ENCODE measurements at regions not wholly inside any gene's neighbourhood (a gene's known extent, or its start where the extent isn't known, plus 50 kb on each side); places are given as distances from the start of the nearest gene placed in this dataset.

DNA sequence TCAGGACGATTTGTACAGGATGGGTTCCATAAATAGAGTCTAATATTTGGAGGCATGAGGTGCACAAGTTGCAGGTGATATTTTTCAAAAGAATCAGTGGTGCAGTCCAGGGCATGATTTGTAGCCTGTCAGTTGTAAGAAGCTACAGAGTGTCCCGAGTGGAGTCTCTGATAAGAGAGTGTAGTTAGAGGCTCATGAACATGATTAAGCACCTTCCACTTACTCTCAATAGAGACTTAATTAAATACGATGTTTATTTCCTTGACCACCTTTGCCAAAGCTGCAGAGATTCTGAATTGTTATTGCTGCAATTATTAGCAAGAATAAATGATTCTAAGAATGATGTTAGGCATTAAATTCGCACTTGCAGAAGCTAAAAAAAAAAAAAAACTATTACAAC, 218.4 kb upstream of the LRTM1 start:
- no peak for TF ChIP-seq FOXP1 (CRISPR knock-in tag; IDR thresholded peaks at IDR 0.05; ENCODE audit: borderline replicate concordance)
- TF ChIP-seq ZNF317 (CRISPR knock-in tag; IDR thresholded peaks at IDR 0.05; ENCODE audit: borderline replicate concordance, low read depth) = no peak
- no peak for TF ChIP-seq FOXK1 (CRISPR knock-in tag; IDR thresholded peaks at IDR 0.05)
- no peak for TF ChIP-seq GABPB1 (CRISPR knock-in tag; IDR thresholded peaks at IDR 0.05)
- TF ChIP-seq PRRX2 (CRISPR knock-in tag; IDR thresholded peaks at IDR 0.05) = no peak
- TF ChIP-seq ZNF423 (CRISPR knock-in tag; IDR thresholded peaks at IDR 0.05) = no peak
- TF ChIP-seq NFYB (CRISPR knock-in tag; conservative IDR thresholded peaks at IDR 0.05; ENCODE audit: low read depth) = no peak
- no peak for TF ChIP-seq ZNF232 (CRISPR knock-in tag; IDR thresholded peaks at IDR 0.05)
- TF ChIP-seq ATF1 (CRISPR knock-in tag; IDR thresholded peaks at IDR 0.05) = no peak
- TF ChIP-seq, protein P1, sequence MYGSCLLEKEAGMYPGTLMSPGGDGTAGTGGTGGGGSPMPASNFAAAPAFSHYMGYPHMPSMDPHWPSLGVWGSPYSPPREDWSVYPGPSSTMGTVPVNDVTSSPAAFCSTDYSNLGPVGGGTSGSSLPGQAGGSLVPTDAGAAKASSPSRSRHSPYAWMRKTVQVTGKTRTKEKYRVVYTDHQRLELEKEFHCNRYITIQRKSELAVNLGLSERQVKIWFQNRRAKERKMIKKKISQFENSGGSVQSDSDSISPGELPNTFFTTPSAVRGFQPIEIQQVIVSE (CRISPR knock-in tag; IDR thresholded peaks at IDR 0.05; ENCODE audit: borderline replicate concordance) = no peak
- TF ChIP-seq HMGA2 (CRISPR knock-in tag; IDR thresholded peaks at IDR 0.05) = no peak
- Mint-ChIP-seq H3K9me3 (no peaks in the 10 kb centered on the region; the same call in 1 of the 2 replicates), H3K4me1 (no peaks in the 10 kb centered on the region), H3K27ac (no peak overlapping the region), H3K27me3 (ENCODE audit: low read depth) (no peaks in the 10 kb centered on the region; the same call in 1 of the 2 replicates), H3K4me3 (no peak overlapping the region), H3K36me3 (no peaks in the 10 kb centered on the region)
- CTCF ChIA-PET = interaction anchor here (1.0 kb wide), 1 partner anchor 35 kb away, joined by 3 read pairs; no protein-coding TSS in a partner anchor
- DNase-seq (ENCODE audit: low spot score) (no peak), ATAC-seq (no peak)
- POLR2A ChIA-PET = no interaction called here

DNA sequence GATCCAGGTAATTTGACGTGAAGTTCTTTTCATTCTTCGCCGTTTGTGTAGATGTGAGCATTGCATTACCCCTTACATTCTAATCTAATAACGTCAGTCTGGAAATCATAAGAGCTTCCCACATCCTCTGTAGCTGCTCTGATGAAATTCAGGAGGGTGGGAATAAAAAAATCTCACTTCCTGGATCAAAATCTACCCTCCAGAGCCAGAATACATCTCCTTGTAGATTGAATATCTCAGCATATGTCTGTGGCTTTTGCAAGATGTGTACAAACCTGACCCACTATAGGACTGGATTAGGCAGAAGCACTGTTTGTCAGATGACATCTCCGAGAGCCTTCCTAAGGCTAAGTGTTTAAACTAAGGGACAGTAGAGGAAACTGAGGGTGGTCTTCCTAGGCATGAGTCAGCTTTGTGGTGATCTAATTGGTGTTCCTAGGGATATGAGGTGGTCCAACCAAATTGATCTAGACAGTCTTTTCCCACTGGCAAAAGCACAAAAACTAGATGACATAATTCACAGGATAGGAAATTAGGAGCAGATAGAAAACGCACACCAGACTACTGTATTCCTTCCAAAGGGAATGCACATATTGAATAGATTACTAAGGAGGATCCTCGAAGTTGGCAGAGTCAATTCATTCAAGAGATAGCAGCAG, 216.3 kb upstream of the LRTM1 start:
- H3K27me3 Mint-ChIP-seq (ENCODE audit: low read depth) = no peaks in the 10 kb centered on the region; the same call in 1 of the 2 replicates
- ChIA-PET POLR2A (no interaction called here), CTCF (no interaction called here)
- H3K4me1 Mint-ChIP-seq = no peaks in the 10 kb centered on the region
- ATAC-seq (no peak), DNase-seq (ENCODE audit: low spot score) (no peak)
- H3K9me3 Mint-ChIP-seq = no peaks in the 10 kb centered on the region; the same call in 1 of the 2 replicates
- no peak overlapping the region for H3K27ac Mint-ChIP-seq
- H3K4me3 Mint-ChIP-seq = no peak overlapping the region
- no peaks in the 10 kb centered on the region for H3K36me3 Mint-ChIP-seq
- TF ChIP-seq, protein P2, sequence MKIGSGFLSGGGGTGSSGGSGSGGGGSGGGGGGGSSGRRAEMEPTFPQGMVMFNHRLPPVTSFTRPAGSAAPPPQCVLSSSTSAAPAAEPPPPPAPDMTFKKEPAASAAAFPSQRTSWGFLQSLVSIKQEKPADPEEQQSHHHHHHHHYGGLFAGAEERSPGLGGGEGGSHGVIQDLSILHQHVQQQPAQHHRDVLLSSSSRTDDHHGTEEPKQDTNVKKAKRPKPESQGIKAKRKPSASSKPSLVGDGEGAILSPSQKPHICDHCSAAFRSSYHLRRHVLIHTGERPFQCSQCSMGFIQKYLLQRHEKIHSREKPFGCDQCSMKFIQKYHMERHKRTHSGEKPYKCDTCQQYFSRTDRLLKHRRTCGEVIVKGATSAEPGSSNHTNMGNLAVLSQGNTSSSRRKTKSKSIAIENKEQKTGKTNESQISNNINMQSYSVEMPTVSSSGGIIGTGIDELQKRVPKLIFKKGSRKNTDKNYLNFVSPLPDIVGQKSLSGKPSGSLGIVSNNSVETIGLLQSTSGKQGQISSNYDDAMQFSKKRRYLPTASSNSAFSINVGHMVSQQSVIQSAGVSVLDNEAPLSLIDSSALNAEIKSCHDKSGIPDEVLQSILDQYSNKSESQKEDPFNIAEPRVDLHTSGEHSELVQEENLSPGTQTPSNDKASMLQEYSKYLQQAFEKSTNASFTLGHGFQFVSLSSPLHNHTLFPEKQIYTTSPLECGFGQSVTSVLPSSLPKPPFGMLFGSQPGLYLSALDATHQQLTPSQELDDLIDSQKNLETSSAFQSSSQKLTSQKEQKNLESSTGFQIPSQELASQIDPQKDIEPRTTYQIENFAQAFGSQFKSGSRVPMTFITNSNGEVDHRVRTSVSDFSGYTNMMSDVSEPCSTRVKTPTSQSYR (CRISPR knock-in tag; IDR thresholded peaks at IDR 0.05) = no peak
- TF ChIP-seq, protein P3, sequence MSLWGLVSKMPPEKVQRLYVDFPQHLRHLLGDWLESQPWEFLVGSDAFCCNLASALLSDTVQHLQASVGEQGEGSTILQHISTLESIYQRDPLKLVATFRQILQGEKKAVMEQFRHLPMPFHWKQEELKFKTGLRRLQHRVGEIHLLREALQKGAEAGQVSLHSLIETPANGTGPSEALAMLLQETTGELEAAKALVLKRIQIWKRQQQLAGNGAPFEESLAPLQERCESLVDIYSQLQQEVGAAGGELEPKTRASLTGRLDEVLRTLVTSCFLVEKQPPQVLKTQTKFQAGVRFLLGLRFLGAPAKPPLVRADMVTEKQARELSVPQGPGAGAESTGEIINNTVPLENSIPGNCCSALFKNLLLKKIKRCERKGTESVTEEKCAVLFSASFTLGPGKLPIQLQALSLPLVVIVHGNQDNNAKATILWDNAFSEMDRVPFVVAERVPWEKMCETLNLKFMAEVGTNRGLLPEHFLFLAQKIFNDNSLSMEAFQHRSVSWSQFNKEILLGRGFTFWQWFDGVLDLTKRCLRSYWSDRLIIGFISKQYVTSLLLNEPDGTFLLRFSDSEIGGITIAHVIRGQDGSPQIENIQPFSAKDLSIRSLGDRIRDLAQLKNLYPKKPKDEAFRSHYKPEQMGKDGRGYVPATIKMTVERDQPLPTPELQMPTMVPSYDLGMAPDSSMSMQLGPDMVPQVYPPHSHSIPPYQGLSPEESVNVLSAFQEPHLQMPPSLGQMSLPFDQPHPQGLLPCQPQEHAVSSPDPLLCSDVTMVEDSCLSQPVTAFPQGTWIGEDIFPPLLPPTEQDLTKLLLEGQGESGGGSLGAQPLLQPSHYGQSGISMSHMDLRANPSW (CRISPR knock-in tag; conservative IDR thresholded peaks at IDR 0.05; ENCODE audit: low read depth) = no peak
- TF ChIP-seq, protein P4, sequence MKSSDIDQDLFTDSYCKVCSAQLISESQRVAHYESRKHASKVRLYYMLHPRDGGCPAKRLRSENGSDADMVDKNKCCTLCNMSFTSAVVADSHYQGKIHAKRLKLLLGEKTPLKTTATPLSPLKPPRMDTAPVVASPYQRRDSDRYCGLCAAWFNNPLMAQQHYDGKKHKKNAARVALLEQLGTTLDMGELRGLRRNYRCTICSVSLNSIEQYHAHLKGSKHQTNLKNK (CRISPR knock-in tag; IDR thresholded peaks at IDR 0.05) = no peak
- no peak for TF ChIP-seq CREB1 (CRISPR knock-in tag; IDR thresholded peaks at IDR 0.05)

DNA sequence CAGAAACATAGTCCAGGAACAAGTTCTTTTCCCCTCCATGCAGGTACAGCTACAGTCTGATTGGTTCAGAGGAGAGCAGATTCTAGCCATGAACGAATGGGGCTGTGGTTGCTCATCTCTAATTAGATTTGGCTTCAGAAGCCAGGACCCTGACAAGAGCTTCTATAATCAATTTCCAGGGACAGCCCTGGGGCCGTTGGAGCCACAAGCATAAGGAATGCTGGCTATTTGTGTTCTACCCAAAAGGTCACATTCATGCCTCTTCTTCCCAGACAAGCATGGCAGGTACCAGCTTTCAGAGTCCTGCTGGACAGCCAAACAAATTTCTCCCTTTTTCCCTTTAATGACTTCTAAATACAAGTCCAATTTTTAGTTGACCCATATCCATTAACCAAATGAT, 215.5 kb upstream of the LRTM1 start:
- DNase-seq (ENCODE audit: low spot score) (no peak), ATAC-seq (no peak)
- Mint-ChIP-seq H3K4me1 (no peaks in the 10 kb centered on the region), H3K36me3 (no peaks in the 10 kb centered on the region), H3K27ac (no peak overlapping the region), H3K27me3 (ENCODE audit: low read depth) (no peaks in the 10 kb centered on the region; the same call in 1 of the 2 replicates), H3K9me3 (no peaks in the 10 kb centered on the region; the same call in 1 of the 2 replicates), H3K4me3 (no peak overlapping the region)
- ChIA-PET POLR2A (no interaction called here), CTCF (no interaction called here)
- TF ChIP-seq, protein P5, sequence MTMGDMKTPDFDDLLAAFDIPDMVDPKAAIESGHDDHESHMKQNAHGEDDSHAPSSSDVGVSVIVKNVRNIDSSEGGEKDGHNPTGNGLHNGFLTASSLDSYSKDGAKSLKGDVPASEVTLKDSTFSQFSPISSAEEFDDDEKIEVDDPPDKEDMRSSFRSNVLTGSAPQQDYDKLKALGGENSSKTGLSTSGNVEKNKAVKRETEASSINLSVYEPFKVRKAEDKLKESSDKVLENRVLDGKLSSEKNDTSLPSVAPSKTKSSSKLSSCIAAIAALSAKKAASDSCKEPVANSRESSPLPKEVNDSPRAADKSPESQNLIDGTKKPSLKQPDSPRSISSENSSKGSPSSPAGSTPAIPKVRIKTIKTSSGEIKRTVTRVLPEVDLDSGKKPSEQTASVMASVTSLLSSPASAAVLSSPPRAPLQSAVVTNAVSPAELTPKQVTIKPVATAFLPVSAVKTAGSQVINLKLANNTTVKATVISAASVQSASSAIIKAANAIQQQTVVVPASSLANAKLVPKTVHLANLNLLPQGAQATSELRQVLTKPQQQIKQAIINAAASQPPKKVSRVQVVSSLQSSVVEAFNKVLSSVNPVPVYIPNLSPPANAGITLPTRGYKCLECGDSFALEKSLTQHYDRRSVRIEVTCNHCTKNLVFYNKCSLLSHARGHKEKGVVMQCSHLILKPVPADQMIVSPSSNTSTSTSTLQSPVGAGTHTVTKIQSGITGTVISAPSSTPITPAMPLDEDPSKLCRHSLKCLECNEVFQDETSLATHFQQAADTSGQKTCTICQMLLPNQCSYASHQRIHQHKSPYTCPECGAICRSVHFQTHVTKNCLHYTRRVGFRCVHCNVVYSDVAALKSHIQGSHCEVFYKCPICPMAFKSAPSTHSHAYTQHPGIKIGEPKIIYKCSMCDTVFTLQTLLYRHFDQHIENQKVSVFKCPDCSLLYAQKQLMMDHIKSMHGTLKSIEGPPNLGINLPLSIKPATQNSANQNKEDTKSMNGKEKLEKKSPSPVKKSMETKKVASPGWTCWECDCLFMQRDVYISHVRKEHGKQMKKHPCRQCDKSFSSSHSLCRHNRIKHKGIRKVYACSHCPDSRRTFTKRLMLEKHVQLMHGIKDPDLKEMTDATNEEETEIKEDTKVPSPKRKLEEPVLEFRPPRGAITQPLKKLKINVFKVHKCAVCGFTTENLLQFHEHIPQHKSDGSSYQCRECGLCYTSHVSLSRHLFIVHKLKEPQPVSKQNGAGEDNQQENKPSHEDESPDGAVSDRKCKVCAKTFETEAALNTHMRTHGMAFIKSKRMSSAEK (CRISPR knock-in tag; IDR thresholded peaks at IDR 0.05; ENCODE audit: borderline replicate concordance) = no peak
- TF ChIP-seq TCF7 (CRISPR knock-in tag; IDR thresholded peaks at IDR 0.05; ENCODE audit: low read depth) = no peak
- TF ChIP-seq ZNF416 (CRISPR knock-in tag; IDR thresholded peaks at IDR 0.05) = no peak
- TF ChIP-seq TEAD4 (CRISPR knock-in tag; IDR thresholded peaks at IDR 0.05) = no peak
- TF ChIP-seq ESRRA (CRISPR knock-in tag; IDR thresholded peaks at IDR 0.05; ENCODE audit: borderline replicate concordance) = no peak
- TF ChIP-seq RORB (CRISPR knock-in tag; IDR thresholded peaks at IDR 0.05) = no peak
- TF ChIP-seq NFE2L1 (CRISPR knock-in tag; IDR thresholded peaks at IDR 0.05) = no peak
- no peak for TF ChIP-seq ETV6 (CRISPR knock-in tag; IDR thresholded peaks at IDR 0.05)
